ENCODE measurements at regions not wholly inside any gene's neighbourhood (a gene's known extent, or its start where the extent isn't known, plus 50 kb on each side); places are given as distances from the start of the nearest gene placed in this dataset.

DNA sequence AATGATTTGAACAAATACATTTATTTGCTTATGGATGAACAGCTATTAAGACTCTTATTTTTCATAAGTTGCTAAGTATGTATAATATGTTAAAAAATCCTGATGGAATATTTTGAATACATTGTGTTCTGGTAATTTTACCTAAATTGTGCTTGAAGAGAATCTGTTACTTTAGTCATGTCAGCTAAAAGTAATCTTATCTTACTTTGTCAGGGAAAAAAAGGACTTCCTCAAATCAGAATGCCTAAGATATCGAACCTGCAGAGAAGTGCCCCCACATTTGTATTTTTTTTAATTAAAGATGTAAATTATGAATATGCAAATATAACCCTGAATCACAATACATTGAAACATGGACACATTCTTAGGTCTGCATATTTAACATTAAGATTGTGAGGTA is 1331.7 kb downstream of the MRPL39 start:
- TF ChIP-seq NANOG (IDR thresholded peaks at IDR 0.05; ENCODE audit: insufficient read depth, low read depth, low read length, poor library complexity, severe bottlenecking) = no peak
- no peaks in the 10 kb centered on the region for H3K79me2 ChIP-seq (ENCODE audit: control insufficient read depth in 1 of 2, insufficient read depth in 2 of 2, low read length in 2 of 2)
- no peak overlapping the region for H3K4me2 ChIP-seq (ENCODE audit: insufficient read depth in 1 of 2, low read depth in 2 of 2, low read length in 2 of 2)
- H2AK5ac ChIP-seq (ENCODE audit: low read depth, low read length) = no peak overlapping the region
- no peak overlapping the region for H4K8ac ChIP-seq (ENCODE audit: extremely low read depth, insufficient read depth, low read length)
- WGBS, 2 experiments (ENCODE audit: extremely low coverage in 1 of 2, insufficient coverage in 1 of 2, insufficient read length in 1 of 2, insufficient replicate concordance in 2 of 2, low coverage in 1 of 2, low lambda C conversion rate in 2 of 2, missing lambda C conversion rate in 1 of 2) = 95% methylated on average over 1 of the region's 1 CpG; no CpG with 5 or more reads in 1 of the 2 experiments
- no peak overlapping the region for H2BK12ac ChIP-seq (ENCODE audit: low read depth, low read length)
- H3K79me1 ChIP-seq (ENCODE audit: low read depth, low read length) = no peaks in the 10 kb centered on the region
- H3K27me3 ChIP-seq (replicated peaks in 1 of 4; ENCODE audit: control insufficient read depth in 3 of 4, extremely low read depth in 1 of 4, insufficient read depth in 3 of 4, low read length in 3 of 4) = no peaks in the 10 kb centered on the region
- ChIA-PET POLR2A (ENCODE audit: partially characterized antibody) (no interaction called here), CTCF (ENCODE audit: partially characterized antibody) (no interaction called here)
- H3K36me3 ChIP-seq (ENCODE audit: control insufficient read depth in 2 of 4, insufficient read depth in 4 of 4, low read length in 3 of 4) = no peaks in the 10 kb centered on the region
- no peak overlapping the region for H2BK5ac ChIP-seq (ENCODE audit: low read depth, low read length)
- no peak overlapping the region for H2BK120ac ChIP-seq (replicated peaks; ENCODE audit: low read depth, low read length)
- no peak overlapping the region for H2BK20ac ChIP-seq (ENCODE audit: low read length)
- H4K20me1 ChIP-seq (replicated peaks in 1 of 2; ENCODE audit: control insufficient read depth in 1 of 2, insufficient read depth in 2 of 2, low read length in 2 of 2) = no peaks in the 10 kb centered on the region
- no peak for DNase-seq (ENCODE audit: low read depth in 1 of 2, low spot score in 2 of 2)
- H3K18ac ChIP-seq (ENCODE audit: extremely low read depth, low read length) = no peak overlapping the region
- H4K5ac ChIP-seq (ENCODE audit: insufficient read length, low read depth, low read length) = no peak overlapping the region
- H3K56ac ChIP-seq (replicated peaks; ENCODE audit: insufficient read length, low read depth, low read length) = no peak overlapping the region
- FAIRE-seq = no peak
- no peak overlapping the region for H3K4me3 ChIP-seq (ENCODE audit: extremely low read depth in 1 of 4, insufficient read depth in 2 of 4, low read depth in 3 of 4, low read length in 4 of 4)
- no peak overlapping the region for H2AFZ ChIP-seq (ENCODE audit: low read length)
- H3K9me3 ChIP-seq (ENCODE audit: insufficient read depth in 2 of 2, low read depth in 1 of 2, low read length in 1 of 2) = peaks cover 5 to 23% of the 10 kb centered on the region in 2 experiments
- no peak overlapping the region for H3K9ac ChIP-seq (replicated peaks in 1 of 4; ENCODE audit: extremely low read depth in 1 of 4, low read depth in 3 of 4, low read length in 3 of 4)
- no peaks in the 10 kb centered on the region for H3K23me2 ChIP-seq (ENCODE audit: low read depth, low read length)
- no peak overlapping the region for H3K27ac ChIP-seq (ENCODE audit: low read depth, low read length)
- no peaks in the 10 kb centered on the region for H3K4me1 ChIP-seq (replicated peaks in 1 of 4; ENCODE audit: control insufficient read depth in 3 of 4, insufficient read depth in 4 of 4, low read length in 3 of 4)
- H3K4ac ChIP-seq (replicated peaks; ENCODE audit: insufficient read length, low read depth, low read length) = no peak overlapping the region
- no peak overlapping the region for H4K91ac ChIP-seq (replicated peaks; ENCODE audit: insufficient read length, low read length)
- H3K23ac ChIP-seq (ENCODE audit: insufficient read length) = no peak overlapping the region
- H3K14ac ChIP-seq (ENCODE audit: insufficient read length) = no peak overlapping the region
- no peak overlapping the region for H2BK15ac ChIP-seq (ENCODE audit: low read length)
